Right lobe of liver (tissue), 6 donors: ENCODE measurements at regions not wholly inside any gene's neighbourhood (a gene's known extent, or its start where the extent isn't known, plus 50 kb on each side); places are given as distances from the start of the nearest gene placed in this dataset.
A peak's percentile ranks its signal among the peaks of the same experiment; 100 is the strongest.

Source experiments
- ATAC-seq, 4 donors: fragments of 200-7000 bp; cut with Tn5 transposase; one replicate each; pipeline ENCODE4 v1.9.1; 2020; ENCODE audit warnings: mild to moderate bottlenecking in 4 of 4, moderate library complexity in 4 of 4
- DNase-seq, 3 donors: peaks; one replicate each; pipeline ENCODE4 v3.0.0-alpha.2; 2020
- H3K27ac ChIP-seq, 3 donors: fragments of 200-600 bp; one replicate each; pipeline ENCODE4 v1.8.0; 2022
- H3K27me3 ChIP-seq, 2 donors: fragments of 200-600 bp; one replicate each; pipeline ENCODE4 v1.8.0; 2022
- H3K36me3 ChIP-seq, 4 donors: fragments of 200-600 bp; sonication (generic) in 1 of 4; one replicate each; pipeline versions ENCODE4 v1.5.1 to v1.8.0; 2017 to 2022; ENCODE audit warnings: control low read depth in 1 of 4
- H3K4me1 ChIP-seq, 4 donors: fragments of 200-600 bp; sonication (generic) in 1 of 4; one replicate each; pipeline versions ENCODE4 v1.5.1 to v1.8.0; 2017 to 2022; ENCODE audit warnings: control low read depth in 1 of 4
- H3K4me3 ChIP-seq, 3 donors: fragments of 200-600 bp; one replicate each; pipeline ENCODE4 v1.8.0; 2022
- H3K9me3 ChIP-seq, 4 donors: fragments of 200-600 bp; sonication (generic) in 1 of 4; one replicate each; pipeline versions ENCODE4 v1.5.1 to v1.8.0; 2017 to 2022; ENCODE audit warnings: control low read depth in 1 of 4
- CTCF ChIP-seq, 4 donors: fragments of 200-600 bp in 3 of 4; fragments of 450-650 bp in 1 of 4; IDR thresholded peaks; one replicate each; pipeline versions ENCODE4 v1.5.1 to v1.8.0; 2016 to 2022; ENCODE audit warnings: antibody characterized with exemption in 4 of 4, mild to moderate bottlenecking in 2 of 4
- POLR2A ChIP-seq: fragments of 450-650 bp; IDR thresholded peaks from one replicate; pipeline ENCODE4 v1.6.1; 2017; ENCODE audit warnings: antibody characterized with exemption, mild to moderate bottlenecking
- WGBS: methylation state at CpG from one replicate; pipeline ENCODE4 v1.1.6; 2018; ENCODE audit warnings: low coverage, low lambda C conversion rate; ENCODE audit not compliant: insufficient coverage; ENCODE audit errors: missing lambda C conversion rate; 5-methylcytosine and 5-hydroxymethylcytosine counted together
- intact Hi-C, 2 donors: fragments of 100-400 bp; cut with DNase I; formaldehyde crosslinking; loops; one replicate each; pipeline versions ENCODE4 v1.11.2 to v1.14.1; 2022
- donor health status: DM: no; HTN: yes; CAD: no.
- donor health status: DM: no; HTN: no; CAD: no.
- donor health status: DM: no; HTN: no; CAD: no.
- donor health status: DM: no; HTN: yes; CAD: no.
- donor health status: DM: no; HTN: yes; CAD: no.

DNA sequence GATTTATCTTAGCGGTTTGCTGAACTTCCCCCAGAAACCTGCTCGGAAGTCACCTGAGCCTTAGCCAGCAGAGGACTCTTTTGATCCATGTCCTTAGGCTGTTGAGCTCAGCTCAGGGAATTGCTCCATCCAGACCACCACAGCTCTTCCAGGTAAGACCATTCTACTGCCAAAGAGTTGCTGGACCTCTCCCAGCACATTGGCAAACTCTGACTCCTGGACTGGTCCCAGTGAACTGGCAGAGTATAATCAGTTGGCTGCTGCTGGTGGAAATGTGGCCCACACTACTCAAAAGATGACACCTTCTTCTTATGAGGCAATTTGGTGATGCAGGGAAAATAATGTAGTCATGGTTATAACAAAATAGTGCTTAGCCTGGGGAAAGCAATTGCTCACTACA is 308.8 kb upstream of the FIGN start:
- Histone ChIP-seq H3K27me3 (no peaks in the 10 kb centered on the region), H3K27ac (no peak overlapping the region), H3K4me3 (no peak overlapping the region), H3K4me1 (no peaks in the 10 kb centered on the region), H3K36me3 (no peaks in the 10 kb centered on the region), H3K9me3 (no peaks in the 10 kb centered on the region)
- intact Hi-C loops, result no loop called here
- ATAC-seq (peak in 1 of 4 donors; percentile 35), DNase-seq (no peak)
- no peak for TF ChIP-seq CTCF (IDR thresholded peaks at IDR 0.05)
- TF ChIP-seq POLR2A, result no peak
- WGBS, result 83% methylated on average over 2 of the region's 2 CpGs

- no peak for TF ChIP-seq CTCF (IDR thresholded peaks at IDR 0.05)
- no peak for TF ChIP-seq POLR2A
- H3K27ac ChIP-seq, result no peak overlapping the region
- no peak overlapping the region for H3K4me3 ChIP-seq
- H3K4me1 ChIP-seq, result no peaks in the 10 kb centered on the region
- H3K27me3 ChIP-seq, result no peaks in the 10 kb centered on the region
- no peaks in the 10 kb centered on the region for H3K9me3 ChIP-seq
- intact Hi-C loops, result no loop called here
- DNase-seq (no peak), ATAC-seq (no peak)
- no peaks in the 10 kb centered on the region for H3K36me3 ChIP-seq
These were observed 303.5 kb upstream of the FIGN start for GRCh38 chr2:164039270-164039669.

DNA sequence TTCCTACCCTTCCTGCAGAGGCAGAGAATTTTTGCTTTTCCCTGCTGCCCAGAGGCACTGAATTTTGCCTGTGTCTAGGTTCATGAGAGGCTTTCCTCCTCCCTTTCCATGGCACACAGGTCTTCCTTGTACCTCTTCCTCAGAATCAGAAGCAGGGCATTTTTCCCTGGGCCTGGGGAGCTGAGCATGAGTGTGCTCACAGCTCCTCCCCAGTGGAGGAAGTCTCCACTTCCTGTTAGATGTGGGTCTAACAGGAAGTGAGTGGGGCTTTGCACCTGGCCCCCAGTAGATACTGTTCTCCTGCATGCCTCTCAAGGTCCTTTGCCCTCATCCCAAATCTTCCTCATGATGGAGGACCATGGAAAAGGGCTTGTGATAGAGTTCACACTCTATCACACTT is 297.2 kb upstream of the FIGN start:
- no peaks in the 10 kb centered on the region for H3K9me3 ChIP-seq
- ATAC-seq (no peak), DNase-seq (no peak)
- H3K27me3 ChIP-seq, result no peaks in the 10 kb centered on the region
- no peak for TF ChIP-seq POLR2A
- TF ChIP-seq CTCF (IDR thresholded peaks at IDR 0.05), result no peak
- no peak overlapping the region for H3K4me3 ChIP-seq
- H3K4me1 ChIP-seq, result no peaks in the 10 kb centered on the region
- H3K36me3 ChIP-seq, result no peaks in the 10 kb centered on the region
- intact Hi-C loops, result no loop called here
- no peak overlapping the region for H3K27ac ChIP-seq

DNA sequence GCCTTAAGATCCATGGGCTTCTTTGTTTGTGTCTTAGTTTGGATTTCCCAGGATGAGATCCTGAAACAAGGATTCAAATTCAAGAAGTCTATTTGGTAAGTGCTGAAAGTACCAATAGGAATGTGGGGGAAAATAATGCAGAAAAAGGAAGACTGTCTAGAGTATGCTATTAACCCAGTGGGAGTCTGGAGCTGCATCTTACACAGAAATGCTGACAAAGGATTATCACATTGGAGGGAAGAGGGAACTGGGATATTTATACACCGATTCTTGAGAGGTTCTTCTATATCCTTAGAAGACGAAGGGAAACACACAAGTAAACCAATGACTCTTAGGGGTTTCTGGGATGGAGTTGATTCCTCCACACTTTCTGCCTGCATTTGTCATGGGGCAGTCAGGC is 294.8 kb upstream of the FIGN start:
- DNase-seq (no peak), ATAC-seq (no peak)
- Histone ChIP-seq H3K4me1 (no peaks in the 10 kb centered on the region), H3K27ac (no peak overlapping the region), H3K36me3 (no peaks in the 10 kb centered on the region), H3K4me3 (no peak overlapping the region), H3K9me3 (no peaks in the 10 kb centered on the region), H3K27me3 (no peaks in the 10 kb centered on the region)
- no peak for TF ChIP-seq POLR2A
- WGBS, result 51% methylated on average over 2 of the region's 2 CpGs
- intact Hi-C loops, result no loop called here

DNA sequence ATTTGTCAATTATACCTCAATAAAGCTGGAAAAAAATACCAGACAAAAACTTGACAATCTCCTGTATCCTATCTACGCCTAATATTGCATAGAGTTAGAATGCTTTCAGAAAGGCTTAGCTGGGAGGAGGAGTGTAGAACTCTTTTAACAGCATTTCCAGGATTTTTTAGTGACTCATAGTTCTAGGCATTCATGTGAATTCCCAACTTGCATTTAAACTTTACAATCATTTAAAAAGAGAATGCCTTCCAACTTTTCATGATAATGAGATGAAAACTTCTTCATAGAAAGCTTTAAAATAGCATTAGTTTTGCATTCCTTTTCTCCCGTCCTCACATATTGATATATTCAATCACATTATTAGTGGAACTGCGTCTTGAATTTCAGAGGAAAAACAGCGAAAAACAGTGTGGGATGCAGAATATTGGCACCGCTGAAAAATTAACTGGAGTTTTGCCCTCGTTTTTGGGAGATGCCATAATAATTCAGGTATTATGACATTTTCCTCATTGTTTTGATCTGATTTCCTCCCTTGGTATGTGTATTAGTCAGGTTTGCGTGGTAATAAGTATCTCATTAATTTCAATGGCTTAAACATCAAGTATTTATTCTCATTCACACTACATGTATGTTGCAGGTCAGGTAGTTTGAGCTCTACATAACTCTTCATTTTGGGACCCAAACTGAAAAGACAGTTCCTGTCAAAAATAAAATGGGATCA is 293.2 kb upstream of the FIGN start:
- no peak for DNase-seq
- H3K27me3 ChIP-seq, result no peaks in the 10 kb centered on the region
- ATAC-seq, result no peak
- intact Hi-C loops, result no loop called here
- no peak overlapping the region for H3K27ac ChIP-seq
- WGBS, result 55% methylated on average over 7 of the region's 7 CpGs
- H3K36me3 ChIP-seq, result no peaks in the 10 kb centered on the region
- no peak overlapping the region for H3K4me3 ChIP-seq
- TF ChIP-seq CTCF (IDR thresholded peaks at IDR 0.05), result no peak
- TF ChIP-seq POLR2A, result no peak
- no peaks in the 10 kb centered on the region for H3K4me1 ChIP-seq
- no peaks in the 10 kb centered on the region for H3K9me3 ChIP-seq
